Lung (tissue), 11 donors: ENCODE measurements at regions not wholly inside any gene's neighbourhood (a gene's known extent, or its start where the extent isn't known, plus 50 kb on each side); places are given as distances from the start of the nearest gene placed in this dataset.

Experiments used
- ATAC-seq: fragments of 200-7000 bp; cut with Tn5 transposase; one replicate; pipeline ENCODE4 v1.9.1; 2020; ENCODE audit warnings: moderate number of reproducible peaks; ENCODE audit not compliant: insufficient read depth, low FRiP score
- DNase-seq, 3 donors: peaks; one replicate each; pipeline ENCODE4 v3.0.0-alpha.2; 2013 to 2017
- H3K27ac ChIP-seq, 2 donors: one replicate each; pipeline ENCODE4 v1.5.1; 2013; ENCODE audit warnings: mild to moderate bottlenecking in 2 of 2, moderate library complexity in 2 of 2, control low read depth in 1 of 2, inconsistent platforms in 1 of 2, low read depth in 1 of 2, low read length in 1 of 2
- H3K27me3 ChIP-seq, 3 donors: one replicate each; pipeline ENCODE4 v1.5.1; 2013; ENCODE audit warnings: low read length in 2 of 3; ENCODE audit not compliant: control insufficient read depth in 3 of 3, insufficient read depth in 3 of 3
- H3K36me3 ChIP-seq, 4 donors: one replicate each; pipeline ENCODE4 v1.5.1; 2013; ENCODE audit warnings: low read length in 4 of 4, mild to moderate bottlenecking in 1 of 4, moderate library complexity in 1 of 4; ENCODE audit not compliant: control insufficient read depth in 4 of 4, insufficient read depth in 4 of 4
- H3K4me1 ChIP-seq, 5 donors: one replicate each; pipeline ENCODE4 v1.5.1; 2013; ENCODE audit warnings: low read length in 5 of 5, mild to moderate bottlenecking in 2 of 5, moderate library complexity in 1 of 5; ENCODE audit not compliant: control insufficient read depth in 5 of 5, insufficient read depth in 5 of 5
- H3K4me3 ChIP-seq: one replicate; pipeline ENCODE4 v1.5.1; 2013; ENCODE audit warnings: mild to moderate bottlenecking, control low read depth, moderate library complexity
- H3K9ac ChIP-seq, 2 donors: one replicate each; pipeline ENCODE4 v1.5.1; 2013; ENCODE audit warnings: low read length in 2 of 2, control low read depth in 1 of 2; ENCODE audit not compliant: insufficient read depth in 1 of 2
- H3K9me3 ChIP-seq, 4 donors: one replicate each; pipeline ENCODE4 v1.5.1; 2013; ENCODE audit warnings: low read length in 3 of 4, mild to moderate bottlenecking in 1 of 4, moderate library complexity in 1 of 4; ENCODE audit not compliant: control insufficient read depth in 4 of 4, insufficient read depth in 3 of 4
- WGBS, 2 donors: extraction: QIAGEN DNeasy Blood & Tissue Kit; methylation state at CpG; one replicate each; pipeline ENCODE4 v1.1.7; 2013; 5-methylcytosine and 5-hydroxymethylcytosine counted together
- TF ChIP-seq, protein P1 (sequence below): IDR thresholded peaks from 2 replicates; pipeline ENCODE4 v1.5.1; 2012; ENCODE audit warnings: mild to moderate bottlenecking; ENCODE audit errors: control extremely low read depth, extremely low read depth
- donor health status: control.
- donor health status: control.
- donor health status: Bipolar disorder and iron deficiency.
- donor health status: healthy.
- donor health status: DM: yes; HTN: yes; CAD: no.

DNA sequence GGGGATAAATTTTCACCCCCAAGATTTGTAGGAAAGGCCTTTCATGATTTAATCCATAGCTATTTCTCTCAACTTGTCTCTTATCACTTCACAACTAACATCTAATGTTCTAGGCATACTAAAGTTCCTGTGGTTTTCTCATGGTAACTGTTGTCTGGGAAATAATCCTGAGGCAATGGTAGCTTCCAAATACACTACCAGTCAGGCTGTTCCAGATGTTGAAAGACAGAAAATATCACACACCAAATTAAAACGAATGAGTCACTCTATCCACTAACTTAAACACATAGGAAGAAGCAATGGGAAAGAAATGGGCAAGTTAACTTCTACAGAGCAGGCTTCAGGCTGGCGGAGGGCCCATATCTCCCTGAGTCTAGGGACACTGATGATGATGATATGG, 77.7 kb upstream of the MYO16 start:
- no peaks in the 10 kb centered on the region for H3K4me1 ChIP-seq
- H3K9ac ChIP-seq = no peak overlapping the region
- TF ChIP-seq, protein P1, sequence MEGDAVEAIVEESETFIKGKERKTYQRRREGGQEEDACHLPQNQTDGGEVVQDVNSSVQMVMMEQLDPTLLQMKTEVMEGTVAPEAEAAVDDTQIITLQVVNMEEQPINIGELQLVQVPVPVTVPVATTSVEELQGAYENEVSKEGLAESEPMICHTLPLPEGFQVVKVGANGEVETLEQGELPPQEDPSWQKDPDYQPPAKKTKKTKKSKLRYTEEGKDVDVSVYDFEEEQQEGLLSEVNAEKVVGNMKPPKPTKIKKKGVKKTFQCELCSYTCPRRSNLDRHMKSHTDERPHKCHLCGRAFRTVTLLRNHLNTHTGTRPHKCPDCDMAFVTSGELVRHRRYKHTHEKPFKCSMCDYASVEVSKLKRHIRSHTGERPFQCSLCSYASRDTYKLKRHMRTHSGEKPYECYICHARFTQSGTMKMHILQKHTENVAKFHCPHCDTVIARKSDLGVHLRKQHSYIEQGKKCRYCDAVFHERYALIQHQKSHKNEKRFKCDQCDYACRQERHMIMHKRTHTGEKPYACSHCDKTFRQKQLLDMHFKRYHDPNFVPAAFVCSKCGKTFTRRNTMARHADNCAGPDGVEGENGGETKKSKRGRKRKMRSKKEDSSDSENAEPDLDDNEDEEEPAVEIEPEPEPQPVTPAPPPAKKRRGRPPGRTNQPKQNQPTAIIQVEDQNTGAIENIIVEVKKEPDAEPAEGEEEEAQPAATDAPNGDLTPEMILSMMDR = no peak
- H3K9me3 ChIP-seq = peaks cover 0 to 5% (median 3%) of the 10 kb centered on the region in 4 donors
- ATAC-seq (no peak), DNase-seq (no peak)
- WGBS, 2 donors = 68 to 88% methylated on average over 2 of the region's 2 CpGs
- H3K27ac ChIP-seq = no peak overlapping the region
- no peaks in the 10 kb centered on the region for H3K27me3 ChIP-seq
- H3K4me3 ChIP-seq = no peak overlapping the region
- H3K36me3 ChIP-seq = no peaks in the 10 kb centered on the region

DNA sequence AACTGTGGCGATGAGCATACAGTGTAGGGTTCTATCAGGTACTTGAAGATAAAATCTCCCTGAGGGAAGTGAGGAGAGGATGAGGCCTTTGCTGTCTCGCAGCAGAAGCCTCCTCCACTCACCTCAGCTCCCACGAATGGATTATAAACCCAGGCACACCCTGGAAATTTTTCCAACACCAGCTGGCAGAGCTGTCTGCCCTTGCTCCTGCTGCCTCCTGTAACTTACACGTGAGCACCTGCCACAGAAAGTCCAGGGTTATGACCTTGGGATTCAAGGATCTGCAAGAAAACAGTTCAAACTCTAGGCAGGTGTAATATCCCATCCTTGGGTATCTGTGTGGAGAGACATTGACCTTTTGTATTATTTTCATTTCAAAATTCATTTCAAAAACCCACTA, 70.9 kb upstream of the MYO16 start:
- H3K9me3 ChIP-seq = peaks cover 0 to 3% (median 0%) of the 10 kb centered on the region in 4 donors

DNA sequence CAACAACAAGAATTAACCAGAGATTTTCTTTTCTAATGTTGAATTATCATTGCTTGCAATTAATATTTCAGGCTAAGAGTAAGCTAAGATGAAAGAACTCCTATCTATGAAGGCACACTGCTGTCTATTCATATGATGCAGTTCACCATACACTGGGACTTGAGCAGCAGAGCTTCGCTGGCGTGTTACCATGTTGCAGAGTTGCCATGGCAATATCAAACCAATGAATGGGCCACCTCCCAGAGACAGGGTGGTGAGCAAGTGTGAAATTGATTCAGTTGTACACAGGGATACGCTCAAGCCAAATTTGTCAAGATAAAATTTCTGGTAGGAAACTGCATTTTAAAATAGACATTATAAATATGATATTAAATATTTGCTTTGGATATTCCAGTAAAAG, 69.3 kb upstream of the MYO16 start:
- 77 to 88% methylated on average over 3 of the region's 3 CpGs for WGBS, 2 donors
- no peak overlapping the region for H3K4me3 ChIP-seq
- DNase-seq (peak; percentile 6 to 38 (median 14)), ATAC-seq (no peak)
- no peaks in the 10 kb centered on the region for H3K27me3 ChIP-seq
- no peak overlapping the region for H3K9ac ChIP-seq
- H3K36me3 ChIP-seq = no peaks in the 10 kb centered on the region
- H3K27ac ChIP-seq = no peak overlapping the region
- TF ChIP-seq, protein P1 = no peak
- peaks cover 0 to 14% (median 0%) of the 10 kb centered on the region in 5 donors for H3K4me1 ChIP-seq
- H3K9me3 ChIP-seq = no peaks in the 10 kb centered on the region

More for the DNA sequence above, 70.9 kb upstream of the MYO16 start:
- Histone ChIP-seq H3K4me3 (no peak overlapping the region), H3K9ac (no peak overlapping the region), H3K36me3 (no peaks in the 10 kb centered on the region), H3K27me3 (no peaks in the 10 kb centered on the region), H3K4me1 (peaks cover 0 to 14% (median 0%) of the 10 kb centered on the region in 5 donors), H3K27ac (no peak overlapping the region)
- WGBS, 2 donors = 66 to 85% methylated on average over 4 of the region's 4 CpGs
- no peak for ATAC-seq
- TF ChIP-seq, protein P1 = no peak
- no peak for DNase-seq

DNA sequence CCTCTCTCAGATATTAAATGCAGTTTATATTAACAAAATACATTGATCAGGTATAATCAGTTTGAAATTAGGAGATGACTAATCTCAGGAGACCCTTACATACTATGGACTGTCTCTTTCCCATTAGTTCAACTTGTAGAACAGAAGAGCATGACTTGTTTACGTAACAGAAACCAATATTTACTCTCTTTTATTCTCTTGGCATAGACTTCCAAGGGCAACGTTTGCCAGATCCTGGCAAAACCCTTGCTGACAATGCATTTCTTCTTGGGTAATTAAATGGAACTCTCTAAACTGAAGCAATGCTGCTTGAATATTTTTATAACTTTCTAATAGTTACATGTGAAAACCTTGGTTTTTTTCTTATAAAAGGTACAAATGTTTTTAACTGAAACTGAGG, 68.3 kb upstream of the MYO16 start:
- Histone ChIP-seq H3K4me3 (no peak overlapping the region), H3K27ac (no peak overlapping the region), H3K9me3 (no peaks in the 10 kb centered on the region), H3K36me3 (no peaks in the 10 kb centered on the region), H3K27me3 (no peaks in the 10 kb centered on the region), H3K4me1 (peaks cover 0 to 14% (median 0%) of the 10 kb centered on the region in 5 donors), H3K9ac (no peak overlapping the region)
- WGBS, 2 donors = 44 to 57% methylated on average over 2 of the region's 2 CpGs
- ATAC-seq (no peak), DNase-seq (peak; percentile 20 to 65 (median 62))
- TF ChIP-seq, protein P1 = no peak
